Stimulated activated CD4-positive, alpha-beta T cell treated with anti-CD3 and anti-CD28 coated beads, TNF-alpha, amount 100 ng/mL, for 48 hours (primary cell): ENCODE measurements at regions not wholly inside any gene's neighbourhood (a gene's known extent, or its start where the extent isn't known, plus 50 kb on each side); places are given as distances from the start of the nearest gene placed in this dataset.
"Not testable (repeated sequence)": the region's sequence is repeated elsewhere in the genome, so short reads cannot be mapped to it uniquely, and the experiment has no call there.

ENCODE experiments used
- DNase-seq, 3 donors: peaks; one replicate each; pipeline ENCODE4 v3.0.0-alpha.2; 2020; ENCODE audit warnings: low read depth in 3 of 3

- no peak for DNase-seq
These were observed 184.5 kb upstream of the PDE10A start for GRCh38 chr6:165847407-165848085.

DNA sequence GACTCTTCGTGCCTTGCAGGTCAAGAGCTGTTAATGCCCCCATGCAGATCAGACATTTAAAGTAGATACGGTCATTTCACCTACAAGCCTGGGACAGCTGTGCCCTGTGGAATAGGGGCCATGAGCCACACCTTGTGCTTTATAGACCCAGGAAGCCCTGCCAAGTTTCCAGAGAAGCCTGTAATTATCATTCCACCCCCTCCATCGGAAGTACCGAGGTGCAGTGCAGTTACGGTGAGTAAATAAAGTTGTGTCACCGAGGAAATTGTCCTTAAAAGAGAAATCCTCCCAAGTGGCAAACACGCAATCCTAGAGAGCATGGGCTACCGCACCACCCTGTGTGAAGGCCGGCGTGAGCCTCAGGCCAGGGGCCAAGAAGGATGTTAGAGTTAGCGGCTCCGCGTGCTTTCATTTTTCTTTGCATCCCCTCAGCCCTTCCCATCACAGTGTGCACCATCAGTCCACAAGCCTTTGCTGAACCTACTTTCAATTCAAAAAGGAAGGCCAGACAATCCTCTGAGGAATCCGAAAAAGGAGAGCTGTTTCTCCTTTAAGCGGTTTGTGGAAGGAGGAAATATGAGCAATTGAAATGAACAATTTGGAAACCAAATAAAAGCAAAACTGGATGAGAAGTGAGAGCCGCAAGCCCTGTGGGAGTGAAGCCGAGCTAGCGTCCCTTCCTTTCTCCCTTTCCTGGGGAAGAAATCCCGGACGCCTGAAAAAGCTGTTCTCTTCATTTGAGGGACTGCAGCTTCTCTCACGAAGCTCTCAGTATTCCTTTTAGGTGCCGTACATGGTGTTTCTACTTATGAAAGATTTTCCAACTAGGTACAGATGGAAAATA is 183.3 kb upstream of the PDE10A start:
- no peak for DNase-seq

DNA sequence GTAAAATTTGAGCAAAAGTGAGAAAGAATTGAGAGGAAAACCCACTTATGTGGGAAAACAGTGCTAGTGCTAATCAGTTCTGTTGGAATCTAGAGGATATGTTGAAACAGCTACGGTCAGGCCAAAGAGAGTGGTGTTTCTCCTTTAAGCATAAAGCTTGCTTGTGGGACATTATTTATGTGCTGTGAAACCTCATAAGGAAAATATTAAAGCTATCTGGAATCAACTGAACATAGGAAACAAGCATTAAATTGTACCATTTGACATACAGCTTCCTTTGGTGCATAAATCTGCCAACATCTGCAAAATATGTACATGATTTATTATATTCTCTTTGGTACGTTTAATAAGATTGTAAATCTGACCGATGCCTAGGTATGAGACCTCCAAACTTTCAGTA is 182.5 kb upstream of the PDE10A start:
- no peak for DNase-seq

DNA sequence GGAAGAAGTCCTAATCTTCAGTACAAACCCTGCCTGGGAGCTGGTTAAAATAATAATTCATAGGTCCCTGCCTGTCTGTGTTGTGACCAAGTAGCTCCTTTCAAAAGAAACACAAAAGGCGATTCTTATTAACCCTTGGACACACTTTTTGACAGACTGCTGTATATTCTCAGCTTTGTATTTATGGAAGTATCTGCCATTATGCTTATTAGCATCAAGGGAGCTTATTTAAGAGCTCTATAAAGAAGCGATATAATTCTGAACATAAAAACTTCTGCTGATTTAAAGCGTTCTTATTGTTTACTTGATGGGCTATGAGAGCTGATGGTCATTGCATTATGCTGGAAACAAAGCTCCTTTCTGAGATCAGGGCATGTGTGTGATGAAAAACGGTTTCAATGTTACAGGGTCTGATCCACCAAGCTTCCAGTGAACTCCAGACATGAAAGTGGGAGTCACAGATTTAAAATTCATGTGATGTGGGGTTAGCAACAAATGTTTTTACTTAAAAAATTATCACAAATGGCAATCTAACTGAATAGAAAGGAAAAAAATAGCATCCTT is 181.8 kb upstream of the PDE10A start:
- no peak for DNase-seq

DNA sequence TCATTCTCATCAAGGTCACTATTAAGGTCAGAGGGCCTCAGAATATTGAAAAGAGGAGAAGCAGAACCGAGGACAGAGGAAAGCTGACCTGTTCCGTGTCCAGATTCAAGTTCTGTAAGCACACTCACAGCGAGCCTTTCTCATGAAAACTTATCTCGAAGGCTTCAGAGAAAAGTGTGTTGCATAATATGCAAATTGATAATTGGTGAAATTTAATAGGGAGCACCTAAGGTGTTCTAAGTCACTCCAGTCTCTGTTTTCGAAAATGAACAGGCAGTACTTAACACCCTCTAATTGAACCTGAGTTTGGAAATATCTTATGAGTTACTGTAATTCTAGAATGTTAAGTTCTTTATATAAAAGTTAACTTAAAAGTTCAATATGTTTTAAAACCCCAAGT is 181.2 kb upstream of the PDE10A start:
- no peak for DNase-seq

- DNase-seq = no peak
These were observed 180.6 kb upstream of the PDE10A start for GRCh38 chr6:165843568-165844113.

GRCh38 chr6:165843121-165843520 is 180.1 kb upstream of the PDE10A start:
- no peak for DNase-seq

DNA sequence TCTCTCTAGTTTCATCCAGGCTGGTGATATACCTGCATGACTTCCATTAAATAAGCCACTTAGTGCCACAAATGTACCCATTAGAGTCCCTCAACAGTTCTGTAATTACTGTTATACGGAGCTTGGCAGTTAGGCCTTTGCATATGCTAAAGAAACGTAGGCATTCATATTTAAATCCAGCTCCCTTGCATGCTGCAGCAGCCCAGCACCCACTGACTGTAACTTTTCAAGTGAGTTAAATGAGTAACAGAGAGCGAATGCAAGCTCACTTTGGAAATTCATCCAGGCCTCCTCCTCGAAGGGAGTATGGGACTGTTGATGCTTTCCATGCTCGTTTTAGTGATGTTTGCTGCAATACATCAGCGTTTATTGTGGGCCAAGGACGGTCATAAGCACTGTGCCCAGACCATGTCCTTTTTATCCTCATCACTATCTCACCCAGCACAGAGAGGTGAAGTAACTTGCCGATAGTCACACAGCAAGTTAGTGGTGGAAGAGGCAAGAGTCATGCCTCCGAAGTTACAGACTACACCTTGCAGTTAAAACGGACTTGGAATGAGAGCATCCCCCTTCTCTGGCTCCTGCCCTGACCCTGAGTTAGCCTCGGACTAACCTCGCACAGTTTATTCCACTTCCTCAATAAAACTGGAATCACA is 179.4 kb upstream of the PDE10A start:
- no peak for DNase-seq

DNA sequence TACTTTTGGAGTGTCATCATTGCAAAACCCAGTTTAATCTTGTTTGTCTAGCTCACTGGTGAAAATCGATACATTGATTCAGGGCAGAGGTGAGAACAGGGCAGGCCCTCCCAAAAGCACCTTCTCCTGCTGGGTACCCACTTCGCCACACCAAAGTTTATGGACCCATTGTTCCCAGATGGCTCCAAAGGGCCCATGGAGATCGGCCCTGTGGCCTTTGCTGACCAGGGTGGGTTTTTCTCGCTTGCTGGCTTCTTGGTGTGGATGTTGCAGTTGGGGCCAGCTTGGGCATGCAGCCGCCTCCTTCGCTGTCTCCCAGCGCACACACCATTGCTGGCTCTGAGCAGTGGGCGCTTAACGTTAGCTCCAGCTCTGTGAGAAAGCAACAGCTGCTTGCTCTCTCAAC is 178.1 kb upstream of the PDE10A start:
- DNase-seq = no peak

- no peak for DNase-seq
These were observed 175.1 kb upstream of the PDE10A start for GRCh38 chr6:165837948-165838745.

- not testable (repeated sequence) for DNase-seq
These were observed 173.6 kb upstream of the PDE10A start for GRCh38 chr6:165836648-165837047.

GRCh38 chr6:165835410-165835851 is 172.4 kb upstream of the PDE10A start:
- DNase-seq = no peak

DNA sequence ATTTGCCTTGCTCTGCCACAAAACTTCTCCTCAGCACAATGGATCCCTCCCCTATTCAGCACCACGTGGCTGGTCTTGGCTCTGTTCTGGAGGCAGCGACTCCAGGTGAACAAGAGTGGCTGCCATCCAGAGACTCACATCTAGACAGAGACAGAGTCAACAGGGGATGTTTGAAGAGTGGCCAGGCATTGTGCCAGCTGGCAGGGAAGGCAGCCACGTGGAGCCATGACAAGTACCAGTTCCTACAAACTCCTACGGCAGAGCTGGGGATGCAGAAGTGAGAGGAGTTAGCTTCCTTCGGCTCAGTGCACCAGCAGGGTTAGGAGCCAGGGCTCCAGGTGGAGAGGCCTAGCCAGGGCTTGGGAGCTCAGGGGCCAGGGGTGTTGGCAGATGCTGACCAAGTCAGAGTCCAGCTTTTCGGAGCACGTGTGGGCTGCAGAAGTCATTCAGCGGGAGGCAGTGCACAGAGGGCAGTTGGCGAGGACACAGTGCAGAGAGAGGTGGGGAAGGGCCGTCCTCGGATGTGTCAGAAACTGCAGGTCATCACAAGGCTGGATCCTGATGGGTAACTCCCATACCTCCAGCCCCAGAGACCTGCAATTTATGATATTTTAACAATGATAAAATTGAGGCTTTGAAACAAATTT is 171.7 kb upstream of the PDE10A start:
- no peak for DNase-seq

GRCh38 chr6:165833355-165833754 is 170.3 kb upstream of the PDE10A start:
- DNase-seq = no peak

DNA sequence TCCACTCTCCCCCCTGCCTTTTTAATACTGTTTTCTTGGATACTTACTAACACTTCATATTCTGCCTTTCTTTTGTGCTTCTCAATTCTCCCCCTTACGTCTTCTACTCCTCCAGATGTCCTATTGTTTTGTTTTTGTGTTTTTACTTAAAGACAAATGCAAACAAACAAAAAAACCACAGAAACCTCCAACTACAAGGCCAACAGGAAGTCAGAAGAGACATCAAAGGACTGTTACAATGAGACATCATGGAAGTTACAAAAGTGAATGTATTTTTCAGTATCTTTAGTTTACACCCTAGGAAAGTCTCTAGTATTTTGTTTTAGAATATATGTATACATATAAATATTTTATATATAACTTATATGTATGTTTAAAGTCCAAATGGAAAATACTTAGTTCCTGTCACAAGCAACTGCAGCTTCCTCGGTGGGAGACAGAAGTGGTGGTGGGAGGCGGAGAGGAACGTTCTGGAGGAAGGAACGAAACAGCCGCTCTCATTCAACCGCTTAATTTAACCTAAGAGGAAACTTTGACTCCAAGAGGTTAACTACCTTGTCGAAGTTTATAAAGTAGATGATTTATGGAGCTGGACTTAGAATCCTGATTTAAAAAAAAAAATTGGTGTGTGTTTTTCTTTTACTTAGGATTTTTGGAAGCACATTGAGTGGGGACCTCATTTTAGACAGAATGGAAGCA is 168.9 kb upstream of the PDE10A start:
- no peak for DNase-seq

DNA sequence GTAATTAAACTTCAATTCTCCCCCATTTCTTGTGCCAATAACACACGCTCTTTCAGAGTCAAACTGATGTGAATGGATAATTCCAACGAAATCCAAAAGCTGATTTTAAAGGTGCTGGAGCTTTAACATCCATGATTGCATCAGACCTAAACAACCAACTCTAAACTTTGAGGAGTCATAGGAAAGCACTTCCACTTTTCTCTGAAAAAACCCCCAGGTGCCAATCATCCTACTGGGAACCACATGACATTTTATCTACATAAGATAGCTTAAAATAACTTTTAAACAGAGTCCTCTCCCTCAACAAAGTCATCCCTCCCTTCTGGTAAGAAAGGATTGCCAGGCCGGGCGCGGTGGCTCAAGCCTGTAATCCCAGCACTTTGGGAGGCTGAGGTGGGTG is 167.7 kb upstream of the PDE10A start:
- no peak for DNase-seq

GRCh38 chr6:165829376-165829775 is 166.3 kb upstream of the PDE10A start:
- DNase-seq = no peak

DNA sequence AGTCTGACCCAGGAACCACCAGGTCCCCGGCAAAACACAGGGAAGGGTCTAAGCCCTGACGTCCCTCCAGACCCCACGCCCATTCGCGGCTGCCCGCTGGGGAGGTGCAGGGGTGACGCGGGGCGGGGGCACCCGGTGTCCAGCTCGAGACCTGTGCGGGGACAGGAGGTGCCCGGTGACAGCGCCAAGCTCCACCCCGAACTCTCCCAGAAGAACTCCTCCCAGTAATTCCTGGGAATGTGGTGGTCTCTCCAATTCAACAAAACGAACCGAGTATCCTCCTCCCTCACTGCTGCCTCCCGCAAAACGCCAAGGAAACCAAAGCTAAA is 164.1 kb upstream of the PDE10A start:
- no peak for DNase-seq

- no peak for DNase-seq
These were observed 163.6 kb upstream of the PDE10A start for GRCh38 chr6:165826487-165827189.
